Neural cell (in vitro differentiated cells): ENCODE measurements at regions not wholly inside any gene's neighbourhood (a gene's known extent, or its start where the extent isn't known, plus 50 kb on each side); places are given as distances from the start of the nearest gene placed in this dataset.

Experiments
- H2AFZ ChIP-seq: fragments of 200-600, 300-800 bp; sonication (generic), shearing (Covaris generic); 2 replicates; pipeline ENCODE4 v1.6.0; 2014; ENCODE audit warnings: low read depth, mild to moderate bottlenecking, antibody characterized with exemption, low read length, moderate library complexity
- H3F3A ChIP-seq: fragments of 200-600 bp; shearing (Covaris generic); 2 replicates; pipeline ENCODE4 v1.6.1; 2016; ENCODE audit warnings: mild to moderate bottlenecking, moderate library complexity, mixed read lengths, antibody characterized with exemption, low read length; ENCODE audit not compliant: insufficient read depth, poor library complexity, severe bottlenecking
- H3K27ac ChIP-seq: fragments of 200-600, 300-800 bp; sonication (generic), shearing (Covaris generic); 2 replicates; pipeline ENCODE4 v1.5.1; 2014; ENCODE audit warnings: mild to moderate bottlenecking, low read length, moderate library complexity
- H3K27me3 ChIP-seq: fragments of 300-800, 200-600 bp; sonication (generic), shearing (Covaris generic); 2 replicates; pipeline ENCODE4 v1.6.0; 2014; ENCODE audit warnings: mild to moderate bottlenecking, low read depth, low read length, moderate library complexity; ENCODE audit not compliant: insufficient read depth
- H3K36me3 ChIP-seq: fragments of 300-800, 200-600 bp; sonication (generic), shearing (Covaris generic); 2 replicates; pipeline ENCODE4 v1.5.1; 2014; ENCODE audit warnings: mild to moderate bottlenecking, antibody characterized with exemption, low read length, moderate library complexity; ENCODE audit not compliant: insufficient read depth
- H3K4me2 ChIP-seq: fragments of 300-800, 200-600 bp; sonication (generic), shearing (Covaris generic); 2 replicates; pipeline ENCODE4 v1.6.0; 2014; ENCODE audit warnings: mild to moderate bottlenecking, low read length
- H3K4me3 ChIP-seq: fragments of 300-800, 200-600 bp; sonication (generic), shearing (Covaris generic); 2 replicates; pipeline ENCODE4 v1.5.1; 2014; ENCODE audit warnings: mild to moderate bottlenecking, low read length, moderate library complexity
- H3K79me2 ChIP-seq: fragments of 200-600 bp; shearing (Covaris generic); replicated peaks from 2 replicates; pipeline ENCODE4 v1.6.0; 2014; ENCODE audit warnings: mild to moderate bottlenecking, low read length, moderate library complexity; ENCODE audit not compliant: insufficient read depth
- H3K9ac ChIP-seq: fragments of 300-800, 200-600 bp; sonication (generic), shearing (Covaris generic); 2 replicates; pipeline ENCODE4 v1.6.1; 2016; ENCODE audit warnings: mild to moderate bottlenecking, low read length, mixed read lengths
- H3K9me2 ChIP-seq: fragments of 200-600 bp; shearing (Covaris generic); 2 replicates; pipeline ENCODE4 v1.6.1; 2016; ENCODE audit warnings: mild to moderate bottlenecking, low read length, mixed read lengths; ENCODE audit not compliant: insufficient read depth
- H3K9me3 ChIP-seq: fragments of 200-600, 300-800 bp; sonication (generic), shearing (Covaris generic); 2 replicates; pipeline ENCODE4 v1.6.1; 2016; ENCODE audit warnings: mild to moderate bottlenecking, mixed run types, low read length, moderate library complexity, mixed read lengths
- H4K20me1 ChIP-seq: fragments of 200-600 bp; shearing (Covaris generic); 2 replicates; pipeline ENCODE4 v1.6.1; 2016; ENCODE audit warnings: mild to moderate bottlenecking, mixed run types; ENCODE audit not compliant: insufficient read depth
- EP300 ChIP-seq: fragments of 450-650 bp; conservative IDR thresholded peaks from 2 replicates; pipeline ENCODE4 v1.6.1; 2014; ENCODE audit warnings: antibody characterized with exemption, mild to moderate bottlenecking, moderate library complexity; ENCODE audit not compliant: poor library complexity, severe bottlenecking
- EZH2 ChIP-seq: fragments of 200-600, 300-800 bp; shearing (Covaris generic), sonication (generic); IDR thresholded peaks from 2 replicates; pipeline ENCODE4 v1.6.1; 2014; ENCODE audit warnings: antibody characterized with exemption, low read length, borderline replicate concordance, mild to moderate bottlenecking; ENCODE audit not compliant: insufficient read depth, poor library complexity, severe bottlenecking
- MXI1 ChIP-seq: fragments of 450-650 bp; conservative IDR thresholded peaks from 2 replicates; pipeline ENCODE4 v1.6.1; 2014; ENCODE audit warnings: antibody characterized with exemption, mild to moderate bottlenecking; ENCODE audit not compliant: poor library complexity, severe bottlenecking
- POLR2AphosphoS5 ChIP-seq: IDR thresholded peaks from 2 replicates; pipeline ENCODE4 v1.6.1; 2012
- RAD21 ChIP-seq: fragments of 450-650 bp; conservative IDR thresholded peaks from 2 replicates; pipeline ENCODE4 v1.6.1; 2014; ENCODE audit warnings: antibody characterized with exemption, mild to moderate bottlenecking, moderate library complexity
- REST ChIP-seq: IDR thresholded peaks from 2 replicates; pipeline ENCODE4 v1.6.1; 2012; ENCODE audit warnings: borderline replicate concordance
- SMC3 ChIP-seq: fragments of 450-650 bp; conservative IDR thresholded peaks from 2 replicates; pipeline ENCODE4 v1.6.1; 2014; ENCODE audit warnings: antibody characterized with exemption, mild to moderate bottlenecking, moderate library complexity; ENCODE audit not compliant: poor library complexity
- TAF1 ChIP-seq: IDR thresholded peaks from 2 replicates; pipeline ENCODE4 v1.6.1; 2012; ENCODE audit warnings: low read depth
- TF ChIP-seq, protein P1 (sequence below): fragments of 450-650 bp; IDR thresholded peaks from 2 replicates; pipeline ENCODE4 v1.5.1; 2014; ENCODE audit warnings: antibody characterized with exemption, mild to moderate bottlenecking, moderate library complexity; ENCODE audit not compliant: poor library complexity, severe bottlenecking

GRCh38 chr11:44383246-44383645, 73.3 kb upstream of the ALX4 start:
- H3F3A ChIP-seq, result no peaks in the 10 kb centered on the region
- H3K9me2 ChIP-seq, result no peaks in the 10 kb centered on the region
- H3K9ac ChIP-seq, result no peak overlapping the region
- no peaks in the 10 kb centered on the region for H3K9me3 ChIP-seq
- no peak for TF ChIP-seq MXI1
- no peak for TF ChIP-seq REST
- TF ChIP-seq EP300, result no peak
- no peak overlapping the region for H2AFZ ChIP-seq
- H3K36me3 ChIP-seq, result no peaks in the 10 kb centered on the region
- H3K27ac ChIP-seq, result no peak overlapping the region
- no peaks in the 10 kb centered on the region for H4K20me1 ChIP-seq
- no peak overlapping the region for H3K4me2 ChIP-seq
- no peaks in the 10 kb centered on the region for H3K27me3 ChIP-seq
- no peak overlapping the region for H3K4me3 ChIP-seq
- H3K79me2 ChIP-seq, result no peaks in the 10 kb centered on the region

- no peak overlapping the region for H3K9ac ChIP-seq
- peaks cover 4% of the 10 kb centered on the region for H3K9me3 ChIP-seq
- H3F3A ChIP-seq, result no peaks in the 10 kb centered on the region
- H3K27ac ChIP-seq, result no peak overlapping the region
- no peaks in the 10 kb centered on the region for H4K20me1 ChIP-seq
- TF ChIP-seq MXI1, result no peak
- TF ChIP-seq REST, result no peak
- no peak for TF ChIP-seq RAD21
- TF ChIP-seq POLR2AphosphoS5, result no peak
- TF ChIP-seq, protein P1, sequence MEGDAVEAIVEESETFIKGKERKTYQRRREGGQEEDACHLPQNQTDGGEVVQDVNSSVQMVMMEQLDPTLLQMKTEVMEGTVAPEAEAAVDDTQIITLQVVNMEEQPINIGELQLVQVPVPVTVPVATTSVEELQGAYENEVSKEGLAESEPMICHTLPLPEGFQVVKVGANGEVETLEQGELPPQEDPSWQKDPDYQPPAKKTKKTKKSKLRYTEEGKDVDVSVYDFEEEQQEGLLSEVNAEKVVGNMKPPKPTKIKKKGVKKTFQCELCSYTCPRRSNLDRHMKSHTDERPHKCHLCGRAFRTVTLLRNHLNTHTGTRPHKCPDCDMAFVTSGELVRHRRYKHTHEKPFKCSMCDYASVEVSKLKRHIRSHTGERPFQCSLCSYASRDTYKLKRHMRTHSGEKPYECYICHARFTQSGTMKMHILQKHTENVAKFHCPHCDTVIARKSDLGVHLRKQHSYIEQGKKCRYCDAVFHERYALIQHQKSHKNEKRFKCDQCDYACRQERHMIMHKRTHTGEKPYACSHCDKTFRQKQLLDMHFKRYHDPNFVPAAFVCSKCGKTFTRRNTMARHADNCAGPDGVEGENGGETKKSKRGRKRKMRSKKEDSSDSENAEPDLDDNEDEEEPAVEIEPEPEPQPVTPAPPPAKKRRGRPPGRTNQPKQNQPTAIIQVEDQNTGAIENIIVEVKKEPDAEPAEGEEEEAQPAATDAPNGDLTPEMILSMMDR, result no peak
- no peak for TF ChIP-seq SMC3
- TF ChIP-seq EZH2, result no peak
- TF ChIP-seq TAF1, result no peak
- TF ChIP-seq EP300, result no peak
- H3K79me2 ChIP-seq, result no peaks in the 10 kb centered on the region
- no peaks in the 10 kb centered on the region for H3K36me3 ChIP-seq
- no peaks in the 10 kb centered on the region for H3K9me2 ChIP-seq
- H2AFZ ChIP-seq, result no peak overlapping the region
- H3K4me3 ChIP-seq, result no peak overlapping the region
- no peak overlapping the region for H3K4me2 ChIP-seq
- no peaks in the 10 kb centered on the region for H3K27me3 ChIP-seq
Measured at GRCh38 chr11:44387415-44387814, 77.5 kb upstream of the ALX4 start.
